Spleen (tissue), 7 donors: ENCODE measurements at regions not wholly inside any gene's neighbourhood (a gene's known extent, or its start where the extent isn't known, plus 50 kb on each side); places are given as distances from the start of the nearest gene placed in this dataset.

ENCODE experiments used
- CTCF ChIP-seq, 11 experiments: fragments of 200-600 bp in 7 of 11; fragments of 450-650 bp in 4 of 11; sonication (generic) in 4 of 11; IDR thresholded peaks in 8 of 11; conservative IDR thresholded peaks in 3 of 11; 1 replicate in 7 of 11; 2 replicates in 4 of 11; pipeline versions ENCODE4 v1.4.0 to v1.8.0; 2016 to 2021; ENCODE audit warnings: antibody characterized with exemption in 11 of 11, inconsistent platforms in 4 of 11, mild to moderate bottlenecking in 1 of 11
- POLR2A ChIP-seq, 3 donors: fragments of 450-650 bp; IDR thresholded peaks; one replicate each; pipeline ENCODE4 v1.5.1; 2017; ENCODE audit warnings: antibody characterized with exemption in 3 of 3, mild to moderate bottlenecking in 1 of 3
- POLR2AphosphoS5 ChIP-seq, 3 donors: sonication (generic); formaldehyde crosslinking; IDR thresholded peaks; one replicate each; pipeline ENCODE4 v1.5.1; 2017; ENCODE audit warnings: antibody characterized with exemption in 3 of 3
- donor health status: DM: no; HTN: no; CAD: no; lungs with moderate emphysema.
- donor health status: DM: no; HTN: no; CAD: no.
- donor health status: DM: no; HTN: no; CAD: no.

GRCh38 chr9:90021216-90021906 lies 416.5 kb downstream of the GADD45G start:
- TF ChIP-seq CTCF (IDR thresholded peaks at IDR 0.05 in 8 of 11, conservative IDR thresholded peaks at IDR 0.05 in 3 of 11) (no peak), POLR2AphosphoS5 (IDR thresholded peaks at IDR 0.05) (no peak), POLR2A (IDR thresholded peaks at IDR 0.05) (no peak)
